Mammary epithelial cell (primary cell): ENCODE measurements at regions not wholly inside any gene's neighbourhood (a gene's known extent, or its start where the extent isn't known, plus 50 kb on each side); places are given as distances from the start of the nearest gene placed in this dataset.

Experiments used
- CTCF ChIP-seq, 2 donors: IDR thresholded peaks in 1 of 2; conservative IDR thresholded peaks in 1 of 2; 2 replicates each; pipeline ENCODE4 v1.5.1; 2011 to 2012; ENCODE audit warnings: inconsistent platforms in 2 of 2, low read length in 2 of 2, mild to moderate bottlenecking in 2 of 2, control low read depth in 1 of 2, low read depth in 1 of 2; ENCODE audit not compliant: insufficient read depth in 1 of 2; ENCODE audit errors: extremely low read depth in 1 of 2
- EZH2 ChIP-seq: IDR thresholded peaks from 2 replicates; pipeline ENCODE4 v1.6.1; 2012; ENCODE audit warnings: low read length, inconsistent platforms, borderline replicate concordance

DNA sequence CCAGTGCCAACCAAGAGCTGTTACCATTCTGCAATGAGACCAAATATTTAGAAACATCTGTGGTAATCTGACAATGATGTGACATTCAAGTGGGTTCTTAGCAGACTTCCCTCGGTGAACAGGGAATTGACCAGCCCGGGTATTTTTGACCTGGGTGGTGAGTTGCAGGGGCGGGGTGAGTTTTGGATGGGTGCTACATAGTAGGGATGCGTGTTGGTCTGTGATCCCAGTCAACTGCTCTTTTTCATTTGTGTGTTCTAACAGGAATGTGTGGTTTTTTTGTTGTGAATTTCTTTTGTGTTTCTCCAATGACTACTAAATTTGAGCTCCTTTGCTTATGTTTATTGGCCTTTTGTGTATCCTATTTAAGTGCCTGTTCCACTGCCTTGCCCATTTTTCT, 273.6 kb upstream of the HABP2 start:
- TF ChIP-seq EZH2 = no peak
- TF ChIP-seq CTCF (conservative IDR thresholded peaks at IDR 0.05 in 1 of 2, IDR thresholded peaks at IDR 0.05 in 1 of 2; ENCODE audit: extremely low read depth in 1 of 2, insufficient read depth in 1 of 2, low read depth in 1 of 2, low read length in 2 of 2) = no peak
